ENCODE measurements at regions not wholly inside any gene's neighbourhood (a gene's known extent, or its start where the extent isn't known, plus 50 kb on each side); places are given as distances from the start of the nearest gene placed in this dataset.
"Not testable (repeated sequence)": the region's sequence is repeated elsewhere in the genome, so short reads cannot be mapped to it uniquely, and the experiment has no call there.

DNA sequence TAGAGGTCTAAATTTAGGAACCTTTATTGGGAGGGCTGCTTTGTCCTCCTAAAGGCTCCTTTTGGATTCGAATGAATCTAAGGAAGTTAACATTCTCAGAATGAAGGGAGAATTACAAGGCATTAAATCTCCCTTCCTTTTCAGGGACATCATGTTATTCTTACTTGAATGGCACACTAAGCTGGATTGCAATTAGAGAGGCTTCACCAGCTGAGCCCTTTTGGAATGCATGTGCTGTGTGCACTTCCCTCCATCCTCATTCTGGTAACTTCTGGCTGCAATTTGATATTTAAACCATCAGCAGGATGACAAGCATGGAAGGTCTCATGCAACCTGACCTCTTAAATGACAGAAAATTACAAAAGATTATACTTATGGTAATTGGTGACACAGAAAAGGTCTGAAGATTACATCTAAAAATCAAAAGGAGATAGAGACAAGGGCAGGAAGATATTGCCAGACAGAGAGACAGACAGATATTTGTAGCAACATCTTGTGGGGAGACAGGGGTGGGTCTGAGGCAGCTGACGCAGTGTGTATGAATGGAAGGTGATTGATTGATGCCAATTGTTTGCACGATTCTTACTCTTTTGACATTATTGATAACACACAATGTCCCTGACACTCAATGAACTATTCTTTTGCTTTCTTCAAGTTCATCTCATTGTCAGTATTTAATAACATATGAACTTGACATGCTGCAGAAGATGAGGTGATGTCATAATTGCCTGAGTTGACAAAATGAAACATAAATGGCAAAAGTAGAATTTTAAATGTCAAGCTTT is 570.8 kb upstream of the GYPC start:
- DNase-seq (ENCODE audit: low spot score): no peak

DNA sequence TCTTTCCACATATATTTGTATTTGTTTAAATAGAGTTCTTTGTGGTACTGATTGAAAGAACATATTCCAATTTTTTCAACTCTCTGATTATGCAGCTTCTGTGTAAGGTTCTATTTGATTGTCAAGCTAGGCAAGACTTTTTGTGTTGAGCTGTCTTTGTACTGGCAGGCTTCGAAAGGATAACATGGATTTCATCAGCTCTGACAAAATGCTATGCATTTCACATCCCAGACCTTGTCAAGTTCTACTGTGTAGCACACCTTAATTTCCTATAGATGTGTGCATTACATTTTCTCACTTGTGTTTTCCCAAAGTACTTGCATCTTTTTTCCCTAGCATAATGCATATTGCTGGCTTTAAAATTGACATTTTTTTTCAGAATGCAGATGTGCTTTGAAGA is 555.0 kb upstream of the GYPC start:
- DNase-seq (ENCODE audit: low spot score): no peak

DNA sequence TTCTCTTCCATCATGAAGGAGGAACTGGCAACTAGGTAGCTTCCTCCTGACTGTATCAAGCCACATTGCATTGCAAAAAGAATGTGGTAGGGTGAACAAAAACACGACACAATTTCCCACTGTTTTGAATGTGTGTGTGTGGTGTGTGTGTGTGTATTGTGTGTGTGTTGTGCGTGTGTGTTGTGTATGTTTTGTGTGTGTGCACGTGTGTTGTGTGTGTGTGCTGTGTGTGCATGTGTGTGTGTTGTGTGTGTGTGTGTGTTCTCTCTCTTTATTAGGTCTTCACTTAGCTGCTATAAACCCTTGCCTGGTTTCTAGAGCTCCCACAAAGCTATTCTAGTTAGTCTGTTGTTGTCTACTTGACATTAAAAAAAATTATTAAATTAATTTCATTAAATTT is 550.0 kb upstream of the GYPC start:
- no peak for DNase-seq (ENCODE audit: low spot score)

DNA sequence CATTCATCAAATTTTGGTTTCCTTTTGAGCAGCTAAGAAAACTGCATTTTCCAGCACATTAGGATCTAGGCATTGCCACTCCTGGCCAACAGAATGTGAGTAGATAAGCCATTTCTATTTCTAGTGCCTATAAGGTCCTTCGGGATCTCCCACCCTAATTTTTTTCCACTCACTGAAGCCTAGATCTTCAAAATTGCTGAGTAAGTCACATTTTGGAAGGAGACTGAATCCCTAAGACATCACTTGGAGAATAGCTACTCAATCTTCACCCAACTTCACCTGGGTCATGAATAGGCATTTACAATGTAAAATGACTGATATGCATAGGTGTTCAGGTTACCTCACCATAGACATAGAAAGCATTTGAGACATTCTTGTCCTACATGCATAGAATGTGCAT is 548.1 kb upstream of the GYPC start:
- no peak for DNase-seq (ENCODE audit: low spot score)

DNA sequence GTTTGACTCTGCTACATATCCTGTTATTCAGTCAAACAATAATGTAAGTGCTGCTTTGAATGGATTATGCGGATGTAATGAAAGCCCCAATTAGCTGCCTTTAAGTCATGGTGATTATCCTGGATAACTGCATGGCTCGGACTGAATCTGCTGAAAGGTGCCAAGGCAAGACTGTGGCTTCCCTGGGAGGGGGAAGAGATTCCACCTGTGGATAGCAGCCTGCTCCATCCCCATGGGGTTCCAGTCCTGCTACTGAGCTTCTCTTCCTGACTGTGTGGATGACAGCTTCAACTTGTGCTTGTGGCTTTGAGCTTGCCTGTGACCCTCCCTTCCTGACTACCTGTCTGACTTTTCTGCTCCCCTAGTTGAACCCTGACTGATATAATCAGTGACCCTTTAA is 540.0 kb upstream of the GYPC start:
- DNase-seq (ENCODE audit: low spot score): no peak

DNA sequence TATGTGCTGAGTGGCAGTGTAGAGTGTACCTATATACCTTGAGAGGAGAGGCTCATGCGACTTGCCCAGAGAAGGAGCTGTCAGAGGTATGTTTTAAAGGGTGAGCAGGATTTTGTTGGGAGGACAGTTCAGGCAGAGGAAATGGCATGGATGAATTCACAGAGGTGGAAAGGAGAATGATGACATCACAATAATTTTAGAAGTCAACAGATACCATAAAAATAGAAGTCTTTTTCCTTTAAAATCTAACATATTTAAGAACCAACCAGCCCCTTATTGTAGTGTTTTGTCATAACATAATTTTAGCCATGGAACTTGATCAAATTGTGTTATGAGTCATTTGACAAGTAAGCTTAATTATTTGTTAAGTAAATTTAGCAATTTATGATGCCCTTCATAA is 538.1 kb upstream of the GYPC start:
- no peak for DNase-seq (ENCODE audit: low spot score)

DNA sequence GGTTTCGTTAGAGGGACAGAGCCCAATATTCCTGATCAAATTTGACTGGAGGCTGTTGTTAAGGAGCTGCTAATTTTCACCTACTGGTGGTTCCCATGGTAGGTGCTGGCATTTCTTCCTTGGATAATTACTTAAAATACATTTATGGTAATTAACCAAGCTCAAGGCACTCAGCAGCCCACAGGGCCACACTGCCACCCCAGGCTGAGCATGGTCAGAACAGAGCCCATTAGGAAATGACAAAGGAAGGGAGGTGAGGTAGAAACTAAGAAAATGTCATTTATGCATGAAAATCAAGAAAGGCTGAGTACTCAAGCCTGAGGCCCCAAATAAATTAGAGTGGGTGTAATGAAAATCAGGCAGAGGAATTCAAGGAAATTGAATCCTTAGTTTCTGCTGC is 510.2 kb upstream of the GYPC start:
- DNase-seq (ENCODE audit: low spot score): no peak

DNA sequence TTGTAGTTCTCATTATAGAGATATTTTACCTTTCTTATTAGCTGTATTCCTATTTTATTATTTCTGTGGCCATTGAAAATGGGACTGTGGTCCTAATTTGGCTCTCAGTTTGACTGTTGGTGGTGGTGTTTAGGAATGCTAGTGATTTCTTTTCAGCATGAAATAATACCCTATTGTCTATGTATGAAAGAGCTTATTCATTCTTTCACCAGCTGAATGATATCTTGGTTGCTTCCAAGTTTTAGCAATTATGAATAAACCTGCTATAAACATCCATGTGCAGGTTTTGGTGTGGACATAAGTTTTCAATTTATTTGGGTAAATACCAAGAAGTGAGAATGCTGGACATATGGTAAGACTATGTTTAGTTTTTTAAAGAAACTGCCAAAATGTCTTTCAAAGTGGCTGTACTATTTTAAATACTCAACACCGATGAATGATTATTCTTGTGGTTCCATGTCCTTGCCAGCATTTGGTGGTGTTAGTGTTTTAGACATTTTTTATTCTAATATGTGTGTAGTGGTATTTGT is 501.6 kb upstream of the GYPC start:
- DNase-seq (ENCODE audit: low spot score): no peak

DNA sequence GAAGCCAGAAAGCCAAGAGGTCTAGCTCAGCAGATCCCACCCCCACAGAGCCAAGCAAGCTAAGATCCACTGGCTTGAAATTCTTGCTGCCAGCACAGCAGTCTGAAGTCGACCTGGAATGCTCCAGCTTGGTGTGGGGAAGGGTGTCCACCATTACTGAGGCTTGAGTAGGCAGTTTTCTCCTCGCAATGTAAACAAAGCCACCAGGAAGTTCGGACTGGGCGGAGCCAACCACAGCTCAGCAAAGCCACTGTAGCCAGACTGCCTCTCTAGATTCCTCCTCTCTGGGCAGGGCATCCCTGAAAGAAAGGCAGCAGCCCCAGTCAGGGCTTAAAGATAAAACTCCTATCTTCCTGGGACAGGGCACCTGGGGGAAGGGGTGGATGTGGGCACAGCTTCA is 495.0 kb upstream of the GYPC start:
- not testable (repeated sequence) for DNase-seq (ENCODE audit: low spot score)

DNA sequence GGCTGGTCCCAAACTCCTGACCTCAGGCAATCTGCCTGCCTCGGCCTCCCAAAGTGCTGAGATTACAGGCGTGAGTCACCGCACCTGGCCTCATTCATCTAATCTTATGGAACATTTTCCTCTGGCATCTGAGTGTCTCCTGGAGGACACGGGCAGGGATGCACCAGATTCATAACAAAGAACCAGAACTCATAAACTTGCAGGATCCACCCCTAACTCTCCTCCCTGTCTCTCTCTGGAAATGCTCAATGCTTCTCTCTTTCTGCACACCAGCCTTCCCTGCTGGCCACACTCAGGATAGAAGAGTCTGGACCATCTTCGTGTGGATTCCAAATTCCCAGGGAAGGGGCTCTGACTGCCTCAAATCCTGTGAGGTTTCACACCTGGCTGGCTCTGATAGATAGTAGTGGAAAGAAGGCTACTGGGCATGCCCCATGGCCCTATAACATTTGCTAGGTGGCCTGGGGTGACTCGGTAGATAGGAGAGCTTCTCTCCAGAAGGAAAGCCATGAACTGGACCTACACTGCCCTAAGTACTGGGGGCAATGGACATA is 483.2 kb upstream of the GYPC start:
- DNase-seq (ENCODE audit: low spot score): no peak

DNA sequence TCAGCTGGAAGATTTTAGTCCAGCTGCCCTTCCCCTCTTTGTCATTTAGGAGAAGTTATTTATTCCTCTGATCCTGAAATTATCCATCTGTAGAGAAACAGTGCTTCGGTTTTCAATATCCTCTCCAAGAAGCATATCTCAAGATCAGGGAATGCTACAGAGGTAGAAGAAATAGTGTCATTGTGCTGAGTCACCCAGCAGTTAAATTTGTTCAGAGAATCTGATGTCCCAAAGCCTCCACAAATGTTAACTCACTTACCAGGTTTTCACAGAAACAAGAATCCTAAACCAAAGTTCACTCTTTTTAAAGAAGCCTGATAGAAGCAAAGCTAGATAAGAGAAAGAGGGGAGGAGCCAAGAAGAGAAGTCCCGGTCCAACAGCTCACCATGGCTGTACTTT is 480.7 kb upstream of the GYPC start:
- DNase-seq (ENCODE audit: low spot score): no peak

DNA sequence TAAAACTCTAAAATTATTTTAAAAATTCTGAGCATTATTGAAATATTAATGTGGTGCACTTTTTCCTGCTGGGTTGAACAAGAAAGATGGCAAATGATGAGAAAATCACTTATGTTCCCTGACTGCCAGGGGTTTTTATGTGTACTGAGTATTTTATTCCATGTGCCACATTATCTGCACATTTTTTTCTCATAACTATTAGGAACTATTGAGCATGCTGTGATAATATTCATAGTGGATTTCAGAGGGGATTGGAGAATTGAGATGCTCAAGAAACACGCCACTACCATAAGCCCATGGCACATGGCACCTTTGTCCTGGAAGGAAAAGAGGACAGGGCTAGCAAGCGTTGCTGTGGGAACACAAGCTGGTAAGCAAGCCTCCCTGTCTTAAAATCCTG is 478.5 kb upstream of the GYPC start:
- DNase-seq (ENCODE audit: low spot score): no peak

DNA sequence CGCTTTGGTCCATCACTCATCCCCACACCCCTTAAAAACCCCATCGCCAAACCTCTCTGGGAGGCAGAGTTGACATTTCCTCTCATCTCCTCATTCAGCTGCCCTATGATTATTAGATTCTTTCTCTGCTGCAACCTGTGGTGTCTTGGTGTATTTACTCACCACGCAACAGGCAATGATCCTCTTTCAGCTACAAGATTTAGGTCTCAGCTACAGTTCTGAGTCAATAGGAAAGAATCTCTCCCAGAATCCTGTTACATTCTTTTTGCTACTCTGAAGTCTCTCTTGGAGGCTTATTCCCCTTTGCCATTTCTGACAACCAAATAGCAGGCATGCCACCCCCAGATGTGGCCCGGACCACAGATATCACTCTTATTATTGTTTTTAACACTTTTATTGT is 468.3 kb upstream of the GYPC start:
- DNase-seq (ENCODE audit: low spot score): no peak

DNA sequence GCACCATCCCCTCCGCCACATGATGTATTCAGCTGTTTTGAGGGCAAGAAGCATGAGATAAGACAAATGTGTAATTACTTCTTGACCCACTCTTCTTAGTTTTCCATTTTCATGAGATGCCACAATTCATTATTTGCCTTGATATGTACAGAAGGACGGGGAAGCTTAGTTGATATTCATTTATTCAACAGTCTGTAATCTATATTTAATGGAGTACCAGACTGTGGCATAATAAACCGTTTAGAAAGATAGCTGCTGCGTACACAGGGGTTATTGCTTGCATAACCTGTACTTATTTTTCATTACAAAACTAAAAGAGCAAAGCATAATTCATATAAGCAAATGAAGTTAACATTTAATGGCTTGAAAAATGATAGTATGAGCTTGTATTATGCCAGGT is 466.4 kb upstream of the GYPC start:
- no peak for DNase-seq (ENCODE audit: low spot score)

DNA sequence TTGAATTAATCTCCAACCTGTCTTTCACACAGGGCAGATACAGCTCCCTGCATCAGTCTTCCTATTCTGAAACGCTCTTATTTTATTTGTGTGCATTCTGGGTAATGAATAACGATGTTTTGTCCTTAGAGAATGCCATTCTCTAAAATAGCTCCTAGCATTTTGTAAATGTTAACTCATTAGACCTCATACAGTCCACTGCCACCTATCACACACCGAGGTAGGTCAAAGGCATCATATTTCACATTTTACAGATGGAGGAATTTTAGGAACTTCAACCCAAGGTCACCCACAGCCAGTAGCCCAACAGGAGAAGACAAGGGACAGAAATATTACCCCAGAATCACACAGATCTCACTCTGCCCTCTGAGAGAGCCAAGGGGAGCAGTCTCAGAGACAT is 455.4 kb upstream of the GYPC start:
- DNase-seq (ENCODE audit: low spot score): no peak

DNA sequence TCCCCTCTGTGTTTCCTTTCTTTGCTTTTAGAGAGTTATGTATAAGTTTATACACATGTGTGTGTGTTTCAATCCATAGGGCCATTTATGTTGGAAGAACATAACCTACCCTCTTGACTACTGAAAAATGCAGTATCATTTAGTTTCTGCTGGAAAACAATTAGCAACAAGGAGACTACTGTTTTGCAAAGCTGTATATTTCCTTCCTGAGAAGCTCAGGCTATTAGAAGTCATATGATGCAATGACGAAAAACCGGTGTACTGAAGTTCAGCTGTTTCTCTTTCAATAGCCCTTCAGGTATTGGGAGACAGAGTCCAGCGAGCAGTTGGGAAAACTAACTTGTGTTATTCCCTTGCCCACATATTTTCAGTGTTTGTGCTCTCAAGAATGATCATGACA is 447.7 kb upstream of the GYPC start:
- DNase-seq (ENCODE audit: low spot score): no peak

DNA sequence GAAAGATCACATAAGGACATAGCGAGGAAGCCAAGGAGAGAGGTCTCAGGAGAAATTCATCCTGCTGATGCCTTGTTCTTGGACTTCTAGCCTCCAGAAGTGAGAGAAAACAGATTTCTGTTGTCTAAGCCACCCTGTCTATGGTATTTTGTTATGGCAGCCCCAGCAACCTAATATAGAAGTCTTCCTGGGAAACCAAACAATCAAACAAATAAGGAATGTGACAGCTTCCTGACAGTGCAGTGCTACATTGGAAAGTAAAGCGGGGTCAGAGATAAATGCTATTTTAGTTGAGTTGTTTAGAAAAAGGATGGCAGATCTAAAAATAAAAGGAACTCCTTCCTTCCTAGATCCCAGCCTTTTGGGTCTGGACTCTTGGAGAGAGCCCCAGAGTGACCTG is 443.2 kb upstream of the GYPC start:
- DNase-seq (ENCODE audit: low spot score): no peak

DNA sequence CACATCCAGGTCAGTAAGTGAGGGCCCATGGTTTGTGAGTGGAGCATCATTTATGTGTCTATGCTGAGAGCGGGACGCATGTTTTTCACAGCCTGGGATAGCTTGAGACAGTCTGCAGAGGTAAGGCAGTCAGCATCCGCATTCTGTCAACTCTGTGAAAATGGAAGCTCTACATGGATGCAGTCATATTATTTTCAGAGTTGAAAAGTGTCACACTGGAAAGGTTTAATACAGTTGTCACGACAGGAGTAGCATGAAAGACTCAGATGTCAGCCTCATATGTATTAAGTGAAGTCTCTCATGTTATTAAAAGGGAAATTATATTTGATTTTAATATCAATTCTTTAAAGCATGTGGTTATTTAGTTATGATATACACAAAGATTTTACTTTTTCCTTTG is 436.9 kb upstream of the GYPC start:
- DNase-seq (ENCODE audit: low spot score): no peak

DNA sequence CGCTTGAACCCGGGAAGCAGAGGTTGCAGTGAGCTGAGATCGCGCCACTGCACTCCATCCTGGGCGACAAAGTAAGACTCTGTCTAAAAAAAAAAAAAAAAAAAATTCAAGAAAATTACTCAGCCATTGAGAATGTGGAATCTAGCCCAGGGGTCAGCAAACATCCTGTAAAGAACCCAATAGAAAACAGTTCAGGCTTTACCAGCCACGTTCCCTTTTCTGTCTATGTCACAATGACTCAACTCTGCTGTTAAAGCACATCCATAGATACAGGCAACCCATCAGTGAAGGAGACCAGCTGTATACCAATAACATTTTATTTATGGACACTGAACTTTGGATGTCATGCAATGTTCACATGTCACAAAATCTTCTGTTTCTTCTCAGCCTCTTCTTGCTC is 435.6 kb upstream of the GYPC start:
- DNase-seq (ENCODE audit: low spot score): no peak

DNA sequence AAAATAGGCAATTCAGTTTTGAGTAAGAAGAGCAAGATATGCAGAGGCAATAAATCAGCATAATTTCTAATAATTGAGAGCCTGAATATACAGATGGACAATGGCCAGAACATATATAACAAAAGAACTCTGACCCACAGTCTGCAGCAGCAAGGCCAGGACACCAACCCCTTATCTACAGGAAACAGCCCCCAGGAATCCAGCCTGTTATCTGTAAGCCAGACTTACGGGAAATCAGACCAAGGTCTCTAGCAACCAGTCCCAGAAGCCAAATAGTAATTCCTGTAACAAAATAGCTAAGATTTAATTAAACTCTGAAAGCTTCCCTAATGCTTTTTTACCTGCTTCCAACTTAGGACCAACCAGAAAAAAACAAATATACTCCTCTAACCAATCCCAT is 434.5 kb upstream of the GYPC start:
- no peak for DNase-seq (ENCODE audit: low spot score)

DNA sequence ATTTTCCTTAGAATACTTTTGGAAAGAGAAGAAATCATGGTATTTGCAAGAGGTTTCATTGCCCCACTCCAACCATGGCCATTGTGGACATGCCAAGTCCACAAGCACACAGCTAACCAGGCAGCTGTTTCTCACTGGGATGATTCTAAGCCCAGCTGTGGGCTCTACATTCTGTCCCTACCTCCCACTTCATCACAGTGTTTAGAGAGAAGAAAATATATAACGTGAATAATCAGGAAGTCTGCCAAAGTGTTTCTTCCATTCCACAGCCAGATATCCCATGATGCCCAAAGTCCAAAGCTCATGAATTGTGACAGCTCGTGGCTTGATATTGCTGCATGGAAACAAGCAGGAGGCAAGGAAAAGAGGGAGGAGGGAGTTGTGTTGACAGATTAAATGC is 433.7 kb upstream of the GYPC start:
- DNase-seq (ENCODE audit: low spot score): no peak

DNA sequence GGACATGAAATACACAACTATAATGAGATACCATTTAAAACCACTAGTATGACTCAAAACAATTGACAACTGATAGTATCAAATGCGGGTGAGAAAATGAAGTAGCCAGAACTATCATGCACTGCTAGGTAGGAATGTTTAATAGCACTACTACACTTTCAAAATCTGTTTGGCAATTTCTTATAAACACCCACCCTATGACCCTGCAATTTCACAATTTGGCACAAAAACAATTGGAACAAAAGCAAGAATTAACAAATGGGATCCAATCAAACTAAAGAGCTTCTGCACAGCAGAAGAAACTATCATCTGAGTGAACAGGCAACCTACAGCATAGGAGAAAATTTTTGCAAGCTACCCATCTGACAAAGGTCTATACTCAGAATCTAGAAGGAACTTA is 431.2 kb upstream of the GYPC start:
- DNase-seq (ENCODE audit: low spot score): no peak

DNA sequence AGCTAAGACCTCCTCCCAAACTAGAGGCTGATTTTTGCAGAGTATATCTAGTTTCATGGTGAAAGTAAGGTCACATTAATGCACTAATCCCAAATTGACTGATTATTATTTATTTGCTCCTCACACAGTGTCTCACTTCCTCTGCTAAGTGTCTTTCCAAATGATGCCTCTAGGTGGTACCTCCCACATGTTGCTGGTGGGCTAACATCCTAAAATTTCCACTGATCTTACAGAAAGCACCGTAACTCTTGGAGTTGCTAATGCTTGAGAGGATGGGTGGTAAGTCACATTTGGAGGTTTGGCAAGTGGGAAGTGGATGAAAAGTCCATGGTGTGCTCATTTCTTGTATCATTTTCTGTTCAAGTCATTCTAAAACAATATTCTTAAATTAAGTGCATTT is 428.7 kb upstream of the GYPC start:
- DNase-seq (ENCODE audit: low spot score): no peak

DNA sequence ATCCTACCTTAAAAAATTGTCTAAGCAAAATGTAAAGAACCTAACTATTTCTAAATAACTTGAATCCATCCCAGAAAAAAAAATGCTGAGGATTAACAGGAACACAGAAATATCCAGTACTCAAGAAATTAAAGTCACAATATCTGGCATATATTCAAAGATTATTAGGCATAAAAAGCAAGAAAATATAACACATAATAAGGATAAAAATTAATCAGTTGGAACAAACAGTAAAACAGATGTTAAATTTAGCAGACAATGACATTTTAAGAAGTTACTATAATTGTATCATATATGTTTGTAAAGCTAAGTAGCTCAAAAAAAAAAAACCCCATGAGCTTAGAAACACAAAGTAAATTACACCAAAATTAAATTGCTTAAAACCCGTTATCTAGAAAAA is 427.4 kb upstream of the GYPC start:
- no peak for DNase-seq (ENCODE audit: low spot score)

All from germinal center (tissue), 1 donor.